Breast epithelium (tissue), 3 donors: ENCODE measurements at regions not wholly inside any gene's neighbourhood (a gene's known extent, or its start where the extent isn't known, plus 50 kb on each side); places are given as distances from the start of the nearest gene placed in this dataset.

Experiments
- POLR2A ChIP-seq: fragments of 450-650 bp; IDR thresholded peaks from one replicate; pipeline ENCODE4 v1.6.1; 2016; ENCODE audit warnings: antibody characterized with exemption, mild to moderate bottlenecking, moderate library complexity
- POLR2AphosphoS5 ChIP-seq, 3 donors: sonication (generic); formaldehyde crosslinking; IDR thresholded peaks; one replicate each; pipeline ENCODE4 v1.6.1; 2017; ENCODE audit warnings: antibody characterized with exemption in 3 of 3

- TF ChIP-seq POLR2A (no peak), POLR2AphosphoS5 (IDR thresholded peaks at IDR 0.05) (no peak)
Measured at GRCh38 chr13:95452375-95452774, 100.1 kb upstream of the CLDN10 start.
